ENCODE measurements at regions not wholly inside any gene's neighbourhood (a gene's known extent, or its start where the extent isn't known, plus 50 kb on each side); places are given as distances from the start of the nearest gene placed in this dataset.

DNA sequence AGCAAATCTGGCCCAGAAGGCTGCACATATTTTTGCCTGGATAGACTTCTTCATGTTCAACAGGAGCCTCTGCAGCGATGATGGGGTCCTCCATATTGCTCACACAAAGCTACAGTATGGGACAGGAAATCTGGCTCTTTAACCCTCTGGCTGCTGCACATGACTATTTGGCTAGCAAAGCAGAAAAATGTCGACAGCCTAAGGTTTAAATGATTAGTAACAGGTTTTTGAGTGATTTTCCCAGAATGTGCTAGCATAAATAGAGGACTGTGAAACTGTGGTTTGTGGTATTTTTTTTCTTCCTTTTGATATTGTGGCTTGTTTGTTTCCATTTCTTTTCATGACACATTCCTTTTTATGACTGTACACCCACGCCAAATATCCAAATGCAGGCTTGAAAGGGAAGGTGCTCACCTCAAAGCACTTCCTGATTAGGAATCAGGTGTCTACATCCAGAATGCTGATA, 120.2 kb upstream of the GK2 start:
- peak; percentile 32 for DNase-seq

DNA sequence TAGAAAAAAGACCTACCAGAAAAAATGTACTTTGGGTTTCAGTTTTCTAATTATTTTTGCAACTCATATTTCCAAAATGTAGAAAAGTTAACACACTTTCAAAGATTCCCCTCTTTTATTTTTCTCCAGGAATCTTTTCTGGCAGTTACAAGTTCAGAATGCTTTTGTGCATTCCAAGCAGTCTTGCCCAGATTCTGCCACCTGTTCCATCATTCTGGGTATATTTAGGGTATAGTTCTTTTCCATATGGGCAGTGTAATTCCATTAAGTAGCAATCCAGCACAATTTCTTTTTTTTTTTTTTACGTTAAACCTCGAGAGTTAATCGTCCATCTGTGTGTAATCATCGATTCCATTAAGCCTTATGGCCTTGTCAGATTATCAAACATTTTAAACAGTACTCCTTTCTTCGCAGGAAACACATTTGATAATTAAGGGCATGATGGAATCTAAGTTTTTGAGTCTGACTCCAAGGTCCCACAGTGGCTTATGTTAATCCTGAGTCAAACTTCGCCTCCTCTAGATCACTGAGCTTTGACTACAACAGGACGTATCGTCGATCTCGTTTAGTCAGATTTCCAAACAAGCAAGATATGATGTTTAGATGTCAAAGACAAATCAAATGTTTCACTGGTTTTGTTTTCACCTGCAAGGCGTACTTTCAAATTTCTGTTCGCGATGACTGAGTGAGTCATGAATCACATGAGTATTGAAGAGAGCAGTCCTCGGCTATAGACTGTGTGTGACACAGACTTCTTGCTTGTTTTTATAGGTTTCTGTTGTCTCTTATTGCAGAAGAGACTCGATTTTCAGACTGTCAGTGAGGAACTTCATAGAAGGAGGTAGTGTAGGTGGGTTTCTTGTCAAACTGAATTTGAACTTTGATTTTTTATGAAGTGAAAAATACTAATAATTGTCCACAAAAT, 118.9 kb upstream of the GK2 start:
- no peak for DNase-seq

DNA sequence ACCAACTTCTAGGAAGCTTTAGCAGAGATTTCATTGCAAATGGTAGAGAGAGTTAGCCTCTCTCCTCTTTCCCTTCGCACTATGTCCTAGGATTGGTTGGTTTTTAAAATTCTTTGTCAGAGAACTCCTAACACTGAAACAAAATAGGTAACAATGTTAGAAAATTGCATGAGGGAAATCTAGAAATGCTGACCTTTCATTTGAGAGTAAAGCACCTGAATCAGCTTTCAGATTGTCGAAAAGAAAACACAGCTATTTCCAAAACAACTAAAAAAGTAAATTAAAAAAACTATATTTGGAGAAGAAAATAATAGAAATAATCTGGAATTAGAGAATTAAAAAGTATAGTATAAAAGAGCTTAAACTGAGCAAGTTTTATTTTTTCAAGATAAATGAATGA, 108.1 kb upstream of the GK2 start:
- no peak for DNase-seq

DNA sequence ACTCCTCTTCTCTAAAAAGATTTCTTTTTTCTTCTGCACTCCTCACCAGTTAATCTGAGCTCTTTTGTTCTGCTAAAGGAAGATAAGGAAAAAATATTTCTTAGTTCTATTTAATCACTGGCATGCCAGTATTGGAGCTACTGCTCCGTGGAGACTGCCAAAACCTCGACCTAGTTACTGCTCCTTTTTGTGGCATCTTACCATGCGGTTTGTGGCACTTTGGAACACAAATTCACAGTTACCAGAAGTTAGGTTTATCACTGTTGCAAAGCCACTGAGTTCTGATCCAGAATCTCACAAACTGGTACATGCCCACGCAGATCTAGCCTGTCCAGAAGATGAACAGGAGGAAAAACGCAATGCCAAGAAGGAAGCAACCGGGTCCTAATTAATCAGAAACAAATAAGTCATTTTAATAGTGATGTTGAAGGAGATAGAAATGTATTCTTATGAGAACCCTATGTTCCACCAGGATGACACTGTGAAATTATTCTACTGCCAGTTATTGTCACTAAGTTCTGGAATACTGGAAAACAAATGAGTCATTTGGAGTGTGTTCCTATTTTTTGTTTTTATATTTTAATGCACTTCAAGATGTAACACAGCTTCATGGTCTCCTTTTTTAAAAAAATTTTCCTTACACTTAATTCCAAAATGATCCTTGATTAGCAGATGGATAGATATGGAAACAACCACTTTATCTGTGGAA, 106.7 kb upstream of the GK2 start:
- DNase-seq: no peak

DNA sequence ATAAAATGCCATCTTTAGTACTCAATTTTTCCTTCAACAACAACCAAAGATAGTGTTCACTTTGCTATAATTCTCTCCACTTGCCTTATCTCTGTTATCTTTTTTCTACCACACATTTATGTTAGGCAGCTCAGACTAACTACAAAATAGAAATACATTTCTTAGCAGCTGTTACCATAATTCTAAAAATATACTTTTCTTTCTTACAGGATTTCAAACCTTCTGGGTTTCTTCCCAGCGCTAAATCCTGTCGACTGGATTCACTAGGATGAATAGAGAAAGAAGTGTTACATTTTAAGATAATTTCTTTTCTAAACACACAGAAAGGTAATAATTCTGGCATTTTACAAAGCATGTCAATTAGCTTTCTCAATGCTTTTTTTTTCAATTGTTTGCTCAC, 105.5 kb upstream of the GK2 start:
- DNase-seq: no peak

DNA sequence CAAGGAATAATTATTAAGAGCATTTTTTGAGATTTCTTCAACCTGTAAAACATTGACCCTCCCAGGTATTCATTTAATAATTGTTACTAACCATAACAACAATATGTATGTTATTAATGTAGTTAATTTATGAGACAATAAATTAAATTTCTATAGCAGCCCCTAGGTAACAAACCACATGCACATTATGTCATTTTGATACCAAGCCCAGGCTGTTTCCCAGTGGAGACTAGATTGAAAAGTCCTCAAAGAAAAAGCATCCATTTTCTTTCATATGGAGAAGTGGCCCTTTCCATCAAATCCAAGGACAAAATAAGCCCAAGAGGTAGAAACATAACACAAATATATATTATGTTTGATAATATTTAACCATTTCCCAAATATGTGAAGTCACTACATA, 104.3 kb upstream of the GK2 start:
- DNase-seq: no peak

DNA sequence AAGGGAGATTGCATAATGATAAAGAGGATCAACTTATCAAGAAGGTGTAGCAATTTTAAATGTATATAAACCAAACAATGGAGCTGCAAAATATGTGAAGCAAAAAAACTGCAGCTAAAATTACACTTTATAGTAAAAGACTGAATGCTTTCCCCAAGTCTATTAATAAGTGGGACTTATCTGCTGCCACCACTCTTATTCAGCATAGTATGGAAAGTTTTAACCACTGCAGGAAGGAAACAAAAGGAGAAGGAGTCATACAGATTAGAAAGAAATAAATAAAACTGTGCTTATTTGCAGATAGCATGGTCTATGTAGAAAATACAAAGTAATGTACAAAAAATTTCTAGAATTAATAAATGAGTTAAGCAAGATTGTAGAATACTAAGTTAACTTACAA, 94.1 kb upstream of the GK2 start:
- DNase-seq: no peak

DNA sequence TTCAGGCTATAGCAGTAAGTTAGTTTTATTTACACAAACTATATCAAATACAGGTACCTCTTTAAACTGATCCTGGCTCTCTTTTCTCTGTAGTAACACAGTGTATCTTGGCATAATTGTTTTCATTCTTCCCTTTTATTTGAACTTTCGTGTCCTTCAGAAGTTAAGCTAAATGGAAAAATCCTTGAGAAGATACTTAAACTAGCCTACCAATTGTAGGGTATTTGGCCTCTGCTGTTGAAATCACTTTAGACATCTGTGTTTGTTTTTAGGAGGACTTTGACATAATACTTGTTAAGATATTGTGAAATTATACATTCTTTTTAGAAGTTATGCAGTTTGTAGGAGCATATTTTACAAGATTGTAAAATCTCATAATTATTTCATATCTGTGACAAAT, 90.3 kb upstream of the GK2 start:
- no peak for DNase-seq

DNA sequence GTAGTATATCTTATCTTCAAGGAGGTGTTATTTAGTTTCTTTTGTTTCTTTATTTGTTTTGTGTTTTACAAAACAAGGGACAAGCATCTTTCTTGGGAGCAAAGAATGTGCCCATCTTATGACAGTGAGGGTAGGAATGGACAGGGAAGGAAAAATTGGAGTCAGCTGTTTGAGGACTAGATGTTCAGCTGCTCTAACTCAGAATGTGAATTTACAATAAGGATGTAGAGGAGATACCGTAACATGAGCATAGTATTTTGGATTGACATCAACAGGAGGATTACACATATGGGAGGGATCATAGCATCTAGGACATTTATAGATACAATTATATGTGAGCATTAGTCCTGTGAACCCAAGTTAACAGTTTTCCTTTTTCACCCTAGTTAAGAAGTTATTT, 89.0 kb upstream of the GK2 start:
- DNase-seq: no peak

DNA sequence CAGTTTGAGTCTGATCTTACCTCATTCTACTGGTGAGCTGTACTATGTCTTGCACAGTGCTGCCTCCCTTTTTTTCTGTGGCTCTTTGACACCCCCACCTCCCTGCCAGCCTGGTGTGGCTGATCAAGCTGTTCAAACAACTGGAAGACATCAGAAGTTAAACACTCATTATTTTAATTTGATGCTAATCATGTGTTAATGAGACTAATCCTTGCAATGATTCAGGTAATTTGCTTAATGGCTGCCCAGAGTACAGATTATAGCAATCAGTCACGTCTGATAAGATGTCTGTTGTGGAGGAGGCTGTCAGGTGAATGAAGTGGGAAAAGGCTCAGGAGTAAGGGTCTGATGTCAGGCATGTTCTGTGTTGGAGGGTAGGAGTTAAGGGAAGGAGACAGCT, 87.4 kb upstream of the GK2 start:
- no peak for DNase-seq

DNA sequence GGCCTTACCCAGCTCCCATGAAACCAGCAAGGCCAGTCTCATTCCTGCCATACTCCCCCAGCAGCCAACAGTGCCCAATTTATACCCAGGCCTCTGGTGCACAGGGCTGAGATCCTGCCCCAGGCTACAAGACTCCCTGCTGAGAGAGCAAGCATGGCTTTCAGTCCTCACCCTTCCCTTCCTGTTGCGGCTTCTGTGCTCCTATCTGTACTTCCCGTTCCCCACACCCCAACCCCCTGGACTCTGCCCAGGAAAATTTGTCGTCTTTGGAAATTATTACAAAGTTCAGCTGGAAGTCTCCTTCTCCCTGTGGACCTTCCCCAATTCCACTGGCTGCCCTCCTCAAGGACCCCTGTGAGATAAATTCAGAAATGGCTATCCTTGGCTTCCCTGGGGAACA, 84.1 kb upstream of the GK2 start:
- no peak for DNase-seq

DNA sequence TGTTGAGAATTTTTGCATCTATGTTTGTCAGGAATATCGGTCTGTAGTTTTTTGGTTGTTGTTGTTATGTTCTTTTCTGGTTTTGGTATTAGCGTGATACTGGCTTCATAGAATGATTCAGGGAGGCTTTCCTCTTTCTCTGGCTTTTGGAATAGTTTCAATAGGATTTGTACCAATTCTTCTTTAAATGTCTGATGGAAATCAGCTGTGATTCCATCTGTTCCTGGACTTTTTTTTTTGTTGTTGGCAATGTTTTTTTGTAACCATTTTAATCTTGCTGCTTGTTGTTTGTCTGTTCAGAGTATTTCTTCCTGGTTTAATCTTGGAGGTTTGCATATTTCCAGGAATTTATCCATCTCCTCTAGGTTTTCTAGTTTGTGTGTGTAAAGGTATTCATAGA, 81.5 kb upstream of the GK2 start:
- no peak for DNase-seq

DNA sequence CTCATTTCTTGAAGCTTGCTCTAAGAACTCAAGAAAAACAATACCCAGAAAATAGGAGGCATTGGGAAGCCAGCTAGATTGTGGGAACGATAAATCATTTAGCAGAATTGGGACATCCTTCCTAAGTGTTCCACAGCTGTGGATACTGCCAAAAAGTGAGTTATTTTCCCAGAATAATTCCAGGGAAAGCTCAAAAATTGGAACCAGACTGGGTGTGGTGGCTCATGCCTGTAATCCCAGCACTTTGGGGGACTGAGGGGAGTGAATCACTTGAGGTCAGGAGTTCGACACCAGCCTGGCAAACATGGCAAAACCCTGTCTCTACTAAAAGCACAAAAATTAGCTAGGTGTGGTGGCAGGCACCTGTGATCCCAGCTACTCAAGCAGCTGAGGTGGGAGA, 68.2 kb upstream of the GK2 start:
- DNase-seq: peak; percentile 21

DNA sequence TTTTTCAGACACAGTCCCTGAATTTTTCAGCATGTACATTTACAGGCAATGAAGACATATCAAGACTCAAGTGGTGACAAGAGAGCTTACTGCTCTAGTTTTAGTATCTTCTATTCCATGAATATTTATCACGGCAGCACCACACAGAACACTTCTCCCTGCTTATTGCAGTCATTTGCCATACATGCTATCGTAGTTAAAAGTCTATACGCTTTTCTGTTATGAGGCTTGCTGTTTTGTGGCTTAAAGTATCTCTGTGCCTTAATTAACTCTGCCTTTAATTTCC, 65.4 kb upstream of the GK2 start:
- DNase-seq: no peak

DNA sequence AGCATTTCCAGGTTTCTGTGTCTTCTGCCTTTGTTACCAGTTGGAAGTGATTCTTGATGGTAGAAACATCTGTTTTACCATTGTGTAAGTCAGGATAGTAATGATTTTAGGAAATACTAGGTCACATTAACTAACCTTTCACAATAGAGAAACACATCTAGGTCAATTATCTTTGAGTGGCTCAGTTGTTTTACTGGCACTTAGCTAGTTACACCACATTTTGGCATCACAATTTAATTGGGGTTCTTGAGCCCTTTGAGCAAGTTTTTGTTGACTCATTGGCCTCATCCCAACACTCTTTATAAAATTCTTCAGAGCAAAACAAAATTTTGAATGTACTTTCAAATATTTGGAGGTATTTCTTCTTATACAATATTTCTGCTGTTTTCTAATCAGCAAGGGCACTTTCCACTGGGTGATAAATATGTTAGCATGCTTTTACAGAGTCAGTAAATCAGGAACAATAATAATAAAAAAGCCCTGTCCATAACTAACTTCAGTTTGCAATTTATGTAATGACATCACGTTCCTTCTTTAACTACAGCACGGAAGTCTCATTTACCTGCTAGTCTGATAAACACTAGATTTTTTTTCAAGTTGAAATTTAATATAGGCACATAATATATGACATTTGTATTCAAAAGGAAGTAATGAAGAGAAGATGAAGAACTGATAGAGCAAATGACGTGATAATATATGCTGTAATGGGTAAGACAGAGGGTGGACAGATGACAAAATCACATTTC, 64.8 kb upstream of the GK2 start:
- no peak for DNase-seq

DNA sequence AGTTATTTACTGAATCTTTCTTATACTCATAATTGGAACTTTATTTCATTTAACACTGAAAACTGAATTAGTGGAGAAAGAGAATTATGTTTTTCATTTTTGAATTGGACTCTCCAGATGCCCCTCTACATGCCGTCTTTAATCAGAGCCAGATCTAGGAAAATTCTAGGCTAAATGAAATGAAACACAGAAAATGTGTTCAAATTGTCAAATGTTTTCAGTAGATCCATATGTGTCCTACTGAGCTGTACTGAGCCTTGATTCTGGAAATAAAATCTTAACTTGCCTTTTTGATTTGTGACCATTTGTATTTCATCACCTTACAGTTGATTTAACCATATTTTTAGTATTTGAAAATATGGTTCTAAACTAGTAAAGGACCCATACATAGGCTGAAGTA, 64.0 kb upstream of the GK2 start:
- no peak for DNase-seq

DNA sequence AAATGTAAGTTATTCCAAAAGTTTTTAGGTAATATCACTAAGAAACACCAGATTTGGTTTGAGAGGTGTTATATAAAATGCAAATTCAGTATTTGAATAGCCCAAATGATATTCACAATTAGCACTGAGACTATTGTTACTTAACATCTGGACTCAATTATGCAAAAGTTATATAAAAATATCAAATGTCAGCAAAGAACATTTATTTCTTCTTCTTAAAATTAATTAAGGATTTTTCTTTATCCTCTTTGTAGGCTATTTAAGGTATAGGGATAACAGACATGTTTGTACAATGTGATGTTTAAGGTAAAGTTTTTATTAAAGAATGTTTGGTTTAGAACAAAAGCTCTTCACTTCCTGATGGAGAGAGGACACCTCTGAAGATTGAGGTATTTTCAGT, 63.3 kb upstream of the GK2 start:
- DNase-seq: no peak

DNA sequence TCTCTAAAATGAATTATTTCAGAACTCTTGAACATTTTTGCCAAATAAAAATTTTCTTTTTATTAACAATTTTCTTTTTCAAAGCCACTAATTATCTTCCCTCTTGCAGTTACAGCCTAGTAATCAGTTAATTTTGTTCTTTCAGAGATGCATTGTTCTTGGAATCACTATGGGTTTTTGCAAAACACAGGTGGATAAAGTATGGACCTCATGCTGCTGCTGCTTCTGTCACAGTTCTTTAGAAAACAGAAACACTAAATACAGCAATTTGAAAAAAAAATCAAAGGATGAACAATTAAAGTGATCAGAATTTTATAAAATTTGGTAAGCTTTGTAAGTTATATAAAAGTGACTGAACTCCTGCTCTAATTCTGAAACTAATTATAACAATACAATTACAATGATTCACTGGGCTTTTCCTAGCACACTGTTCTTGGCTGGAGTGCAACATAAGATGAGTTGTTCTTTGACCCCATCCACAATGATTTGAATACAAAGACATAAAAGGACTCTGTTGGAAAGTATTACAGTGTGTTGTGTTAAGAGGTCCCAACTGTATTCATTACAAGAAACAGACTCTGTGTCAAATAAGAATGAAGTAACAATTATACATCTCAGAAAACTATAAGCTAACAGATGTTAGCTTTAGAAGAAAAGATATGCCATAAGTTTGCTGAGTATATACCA, 59.4 kb upstream of the GK2 start:
- peak; percentile 51 for DNase-seq

DNA sequence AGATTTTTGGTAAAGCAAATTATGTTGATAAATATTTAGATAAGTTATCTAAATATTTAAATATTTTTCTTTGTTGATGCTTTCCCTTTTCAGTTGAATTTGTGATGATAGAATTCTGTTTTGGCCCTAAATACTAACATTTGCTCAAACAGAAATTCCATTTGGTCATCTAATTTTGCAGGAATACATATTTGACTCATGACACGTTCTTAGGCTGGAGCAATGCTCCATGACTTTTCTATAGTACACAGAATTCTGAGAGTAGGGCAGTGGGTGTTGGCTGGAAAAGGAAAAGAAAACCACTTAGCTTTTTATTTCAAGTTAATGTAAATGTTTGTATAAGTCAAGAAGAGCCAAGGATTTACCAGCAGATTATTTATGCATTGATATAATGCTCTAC, 58.6 kb upstream of the GK2 start:
- peak; percentile 50 for DNase-seq

Data from fibroblast of skin of right biceps (primary cell).